ENCODE measurements at regions not wholly inside any gene's neighbourhood (a gene's known extent, or its start where the extent isn't known, plus 50 kb on each side); places are given as distances from the start of the nearest gene placed in this dataset.

- DNase-seq (ENCODE audit: low read depth in 2 of 2): no peak
Observed at GRCh38 chr6:165825256-165825815, 162.3 kb upstream of the PDE10A start.

- no peak for DNase-seq (ENCODE audit: low read depth in 2 of 2)
Observed at GRCh38 chr6:165823609-165824326, 160.7 kb upstream of the PDE10A start.

GRCh38 chr6:165822501-165822900 lies 159.5 kb upstream of the PDE10A start:
- no peak for DNase-seq (ENCODE audit: low read depth in 2 of 2)

- DNase-seq (ENCODE audit: low read depth in 2 of 2): no peak
Observed at GRCh38 chr6:165821754-165822153, 158.7 kb upstream of the PDE10A start.

GRCh38 chr6:165820934-165821333 lies 157.9 kb upstream of the PDE10A start:
- no peak for DNase-seq (ENCODE audit: low read depth in 2 of 2)

GRCh38 chr6:165820407-165820806 lies 157.4 kb upstream of the PDE10A start:
- no peak for DNase-seq (ENCODE audit: low read depth in 2 of 2)

- DNase-seq (ENCODE audit: low read depth in 2 of 2): no peak
Observed at GRCh38 chr6:165819394-165819793, 156.4 kb upstream of the PDE10A start.

- no peak for DNase-seq (ENCODE audit: low read depth in 2 of 2)
Observed at GRCh38 chr6:165818200-165818599, 155.2 kb upstream of the PDE10A start.

- no peak for DNase-seq (ENCODE audit: low read depth in 2 of 2)
Observed at GRCh38 chr6:165817771-165818170, 154.7 kb upstream of the PDE10A start.

GRCh38 chr6:165817148-165817547 lies 154.1 kb upstream of the PDE10A start:
- DNase-seq (ENCODE audit: low read depth in 2 of 2): no peak

- no peak for DNase-seq (ENCODE audit: low read depth in 2 of 2)
Observed at GRCh38 chr6:165814679-165815078, 151.6 kb upstream of the PDE10A start.

GRCh38 chr6:165811512-165811911 lies 148.5 kb upstream of the PDE10A start:
- DNase-seq (ENCODE audit: low read depth in 2 of 2): no peak

- DNase-seq (ENCODE audit: low read depth in 2 of 2): no peak
Observed at GRCh38 chr6:165808021-165808420, 145.0 kb upstream of the PDE10A start.

GRCh38 chr6:165807249-165807960 lies 144.4 kb upstream of the PDE10A start:
- no peak for DNase-seq (ENCODE audit: low read depth in 2 of 2)

- no peak for DNase-seq (ENCODE audit: low read depth in 2 of 2)
Observed at GRCh38 chr6:165806126-165806810, 143.2 kb upstream of the PDE10A start.

GRCh38 chr6:165805636-165806035 lies 142.6 kb upstream of the PDE10A start:
- no peak for DNase-seq (ENCODE audit: low read depth in 2 of 2)

GRCh38 chr6:165805067-165805555 lies 142.1 kb upstream of the PDE10A start:
- DNase-seq (ENCODE audit: low read depth in 2 of 2): no peak

- no peak for DNase-seq (ENCODE audit: low read depth in 2 of 2)
Observed at GRCh38 chr6:165804331-165805066, 141.5 kb upstream of the PDE10A start.

- DNase-seq (ENCODE audit: low read depth in 2 of 2): no peak
Observed at GRCh38 chr6:165800337-165800736, 137.3 kb upstream of the PDE10A start.

- no peak for DNase-seq (ENCODE audit: low read depth in 2 of 2)
Observed at GRCh38 chr6:165799391-165800153, 136.5 kb upstream of the PDE10A start.

- DNase-seq (ENCODE audit: low read depth in 2 of 2): no peak
Observed at GRCh38 chr6:165798991-165799390, 135.9 kb upstream of the PDE10A start.

All from activated CD8-positive, alpha-beta memory T cell treated with anti-CD3 and anti-CD28 coated beads for 4 hours (primary cell).